ENCODE measurements at regions not wholly inside any gene's neighbourhood (a gene's known extent, or its start where the extent isn't known, plus 50 kb on each side); places are given as distances from the start of the nearest gene placed in this dataset.

GRCh38 chr4:116598155-116598979 is 487.0 kb downstream of the TRAM1L1 start:
- no peak for DNase-seq (ENCODE audit: low read depth)
- no peak for TF ChIP-seq CTCF (conservative IDR thresholded peaks at IDR 0.05; ENCODE audit: low read depth, low read length)
- H3K4me3 ChIP-seq (ENCODE audit: low read depth, low read length), result no peak overlapping the region

GRCh38 chr4:116590648-116591047 is 494.7 kb downstream of the TRAM1L1 start:
- no peak for DNase-seq (ENCODE audit: low read depth)
- no peak overlapping the region for H3K4me3 ChIP-seq (ENCODE audit: low read depth, low read length)
- no peak for TF ChIP-seq CTCF (conservative IDR thresholded peaks at IDR 0.05; ENCODE audit: low read depth, low read length)

DNA sequence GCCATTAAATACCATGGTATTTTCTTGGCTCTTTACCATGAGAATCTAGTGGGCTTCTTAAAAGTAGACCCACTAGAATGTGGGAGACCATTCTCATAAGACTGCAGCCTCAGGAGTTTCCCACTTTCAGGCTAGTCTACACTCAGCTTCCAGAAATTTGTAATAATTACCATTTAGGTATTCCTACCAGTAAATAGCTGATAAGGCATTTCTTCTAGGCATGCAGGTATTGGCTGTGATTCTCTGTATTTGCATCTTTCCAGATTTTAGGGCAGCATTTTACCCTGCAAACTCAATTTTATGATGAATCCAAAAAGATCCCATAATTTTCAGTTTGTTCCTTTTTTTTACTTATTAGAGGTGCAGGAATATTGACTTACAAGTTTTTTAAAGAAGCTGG is 496.6 kb downstream of the TRAM1L1 start:
- H3K4me3 ChIP-seq (ENCODE audit: low read depth, low read length), result no peak overlapping the region
- no peak for DNase-seq (ENCODE audit: low read depth)
- TF ChIP-seq CTCF (conservative IDR thresholded peaks at IDR 0.05; ENCODE audit: low read depth, low read length), result no peak

DNA sequence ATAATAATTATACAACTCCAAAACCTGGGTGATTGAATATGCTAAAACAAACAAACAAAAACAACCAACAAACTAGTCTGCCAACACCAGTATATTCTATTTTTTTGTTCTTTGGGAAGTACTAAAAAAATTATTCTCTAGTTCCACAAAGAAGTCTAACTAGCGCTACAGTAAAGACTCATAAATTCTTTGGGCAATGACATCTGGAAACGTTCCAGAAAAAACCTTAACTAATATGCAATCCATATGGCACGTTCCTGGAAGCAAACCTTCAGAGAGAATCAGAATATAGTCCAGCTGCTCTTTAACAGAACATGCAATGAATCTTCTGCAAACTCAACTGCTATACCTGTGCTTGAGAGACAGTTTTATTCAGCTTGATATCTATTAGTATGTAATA is 500.1 kb downstream of the TRAM1L1 start:
- H3K4me3 ChIP-seq (ENCODE audit: low read depth, low read length), result no peak overlapping the region
- no peak for TF ChIP-seq CTCF (conservative IDR thresholded peaks at IDR 0.05; ENCODE audit: low read depth, low read length)
- no peak for DNase-seq (ENCODE audit: low read depth)

- no peak for DNase-seq (ENCODE audit: low read depth)
- H3K4me3 ChIP-seq (ENCODE audit: low read depth, low read length), result no peak overlapping the region
- no peak for TF ChIP-seq CTCF (conservative IDR thresholded peaks at IDR 0.05; ENCODE audit: low read depth, low read length)
Measured at GRCh38 chr4:116577321-116577720, 508.1 kb downstream of the TRAM1L1 start.

DNA sequence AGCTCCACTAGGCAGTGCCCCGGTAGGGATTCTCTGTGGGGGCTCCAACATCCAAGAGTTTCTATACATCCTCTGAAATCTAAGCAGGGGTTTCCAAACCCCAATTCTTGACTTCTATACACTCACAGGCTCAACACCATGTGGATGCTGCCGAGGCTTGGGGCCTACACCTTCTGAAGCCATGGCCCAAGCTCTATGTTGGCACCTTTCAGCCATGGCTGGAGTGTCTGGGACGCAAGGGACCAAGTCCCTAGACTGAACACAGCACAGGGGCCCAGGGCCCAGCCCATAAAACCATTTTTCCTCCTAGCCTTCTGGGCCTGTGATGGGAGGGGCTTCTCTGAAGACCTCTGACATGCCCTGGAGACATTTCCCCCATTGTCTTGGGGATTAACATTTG is 511.8 kb downstream of the TRAM1L1 start:
- no peak for TF ChIP-seq CTCF (conservative IDR thresholded peaks at IDR 0.05; ENCODE audit: low read depth, low read length)
- no peak overlapping the region for H3K4me3 ChIP-seq (ENCODE audit: low read depth, low read length)
- DNase-seq (ENCODE audit: low read depth), result no peak

GRCh38 chr4:116561768-116562167 is 523.6 kb downstream of the TRAM1L1 start:
- H3K4me3 ChIP-seq (ENCODE audit: low read depth, low read length), result no peak overlapping the region
- no peak for TF ChIP-seq CTCF (conservative IDR thresholded peaks at IDR 0.05; ENCODE audit: low read depth, low read length)
- no peak for DNase-seq (ENCODE audit: low read depth)
